Prostate gland (tissue), 2 donors: ENCODE measurements at regions not wholly inside any gene's neighbourhood (a gene's known extent, or its start where the extent isn't known, plus 50 kb on each side); places are given as distances from the start of the nearest gene placed in this dataset.

Experiments used
- POLR2A ChIP-seq: fragments of 450-650 bp; IDR thresholded peaks from one replicate; pipeline ENCODE4 v1.6.1; 2016; ENCODE audit warnings: antibody characterized with exemption, mild to moderate bottlenecking
- TF ChIP-seq, protein P1 (sequence below), 4 experiments: fragments of 200-600 bp in 2 of 4; fragments of 450-650 bp in 2 of 4; sonication (generic) in 2 of 4; IDR thresholded peaks; 1 replicate in 3 of 4; 2 replicates in 1 of 4; pipeline ENCODE4 v1.5.1; 2016 to 2019; ENCODE audit warnings: antibody characterized with exemption in 4 of 4, mild to moderate bottlenecking in 2 of 4, moderate library complexity in 2 of 4

DNA sequence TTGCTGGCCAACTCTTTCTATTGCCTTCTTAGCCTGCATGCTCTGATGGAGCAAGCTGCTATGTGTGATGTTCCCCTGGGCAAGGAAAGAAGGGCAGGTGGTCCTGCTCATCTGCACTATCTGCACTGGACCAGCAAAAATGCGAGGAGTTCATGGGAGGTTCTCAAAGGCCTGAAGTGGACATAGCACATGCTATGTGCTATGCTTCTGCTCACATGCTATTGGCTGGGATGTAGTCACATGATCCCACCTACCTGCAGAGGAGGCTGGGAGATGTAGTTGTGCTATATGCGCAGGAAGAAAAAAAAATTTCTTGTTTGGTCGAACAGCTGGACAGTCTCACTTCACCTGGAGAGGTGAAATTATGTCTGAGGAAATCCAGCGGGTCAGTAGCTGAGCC is 587.7 kb downstream of the MATN1 start:
- no peak for TF ChIP-seq POLR2A
- TF ChIP-seq, protein P1, sequence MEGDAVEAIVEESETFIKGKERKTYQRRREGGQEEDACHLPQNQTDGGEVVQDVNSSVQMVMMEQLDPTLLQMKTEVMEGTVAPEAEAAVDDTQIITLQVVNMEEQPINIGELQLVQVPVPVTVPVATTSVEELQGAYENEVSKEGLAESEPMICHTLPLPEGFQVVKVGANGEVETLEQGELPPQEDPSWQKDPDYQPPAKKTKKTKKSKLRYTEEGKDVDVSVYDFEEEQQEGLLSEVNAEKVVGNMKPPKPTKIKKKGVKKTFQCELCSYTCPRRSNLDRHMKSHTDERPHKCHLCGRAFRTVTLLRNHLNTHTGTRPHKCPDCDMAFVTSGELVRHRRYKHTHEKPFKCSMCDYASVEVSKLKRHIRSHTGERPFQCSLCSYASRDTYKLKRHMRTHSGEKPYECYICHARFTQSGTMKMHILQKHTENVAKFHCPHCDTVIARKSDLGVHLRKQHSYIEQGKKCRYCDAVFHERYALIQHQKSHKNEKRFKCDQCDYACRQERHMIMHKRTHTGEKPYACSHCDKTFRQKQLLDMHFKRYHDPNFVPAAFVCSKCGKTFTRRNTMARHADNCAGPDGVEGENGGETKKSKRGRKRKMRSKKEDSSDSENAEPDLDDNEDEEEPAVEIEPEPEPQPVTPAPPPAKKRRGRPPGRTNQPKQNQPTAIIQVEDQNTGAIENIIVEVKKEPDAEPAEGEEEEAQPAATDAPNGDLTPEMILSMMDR (IDR thresholded peaks at IDR 0.05) = no peak
